Stimulated activated CD4-positive, alpha-beta T cell treated with anti-CD3 and anti-CD28 coated beads, Interleukin-15, amount 100 ng/mL, for 48 hours (primary cell): ENCODE measurements at regions not wholly inside any gene's neighbourhood (a gene's known extent, or its start where the extent isn't known, plus 50 kb on each side); places are given as distances from the start of the nearest gene placed in this dataset.

Experiments used
- DNase-seq, 2 donors: peaks; one replicate each; pipeline ENCODE4 v3.0.0-alpha.2; 2020; ENCODE audit warnings: low read depth in 2 of 2

- DNase-seq = no peak
These were observed 53.5 kb upstream of the ACSL1 start for GRCh38 chr4:184879271-184879670.

- no peak for DNase-seq
These were observed 56.5 kb upstream of the ACSL1 start for GRCh38 chr4:184882276-184882675.

- no peak for DNase-seq
These were observed 57.3 kb upstream of the ACSL1 start for GRCh38 chr4:184883024-184883423.

GRCh38 chr4:184884883-184885282 lies 59.1 kb upstream of the ACSL1 start:
- DNase-seq = no peak

- no peak for DNase-seq
These were observed 59.8 kb upstream of the ACSL1 start for GRCh38 chr4:184885602-184886001.

GRCh38 chr4:184887333-184887732 lies 61.6 kb upstream of the ACSL1 start:
- DNase-seq = no peak

- no peak for DNase-seq
These were observed 62.2 kb upstream of the ACSL1 start for GRCh38 chr4:184887947-184888346.

GRCh38 chr4:184889666-184890335 lies 64.0 kb upstream of the ACSL1 start:
- no peak for DNase-seq

GRCh38 chr4:184890499-184890898 lies 64.7 kb upstream of the ACSL1 start:
- no peak for DNase-seq

GRCh38 chr4:184891816-184892397 lies 66.1 kb upstream of the ACSL1 start:
- DNase-seq = no peak

GRCh38 chr4:184892999-184893398 lies 67.2 kb upstream of the ACSL1 start:
- DNase-seq = no peak

- no peak for DNase-seq
These were observed 68.2 kb upstream of the ACSL1 start for GRCh38 chr4:184893801-184894571.

- DNase-seq = no peak
These were observed 69.4 kb upstream of the ACSL1 start for GRCh38 chr4:184895012-184895695.

GRCh38 chr4:184896868-184897715 lies 71.3 kb upstream of the ACSL1 start:
- DNase-seq = no peak

- DNase-seq = no peak
These were observed 72.1 kb upstream of the ACSL1 start for GRCh38 chr4:184897895-184898294.

- no peak for DNase-seq
These were observed 73.0 kb upstream of the ACSL1 start for GRCh38 chr4:184898793-184899192.

GRCh38 chr4:184899261-184900134 lies 73.7 kb upstream of the ACSL1 start:
- no peak for DNase-seq

GRCh38 chr4:184900184-184900583 lies 74.4 kb upstream of the ACSL1 start:
- no peak for DNase-seq

GRCh38 chr4:184902550-184902949 lies 76.8 kb upstream of the ACSL1 start:
- DNase-seq = no peak

- no peak for DNase-seq
These were observed 80.8 kb upstream of the ACSL1 start for GRCh38 chr4:184906480-184907097.
